ENCODE measurements at regions not wholly inside any gene's neighbourhood (a gene's known extent, or its start where the extent isn't known, plus 50 kb on each side); places are given as distances from the start of the nearest gene placed in this dataset.
"Not testable (repeated sequence)": the region's sequence is repeated elsewhere in the genome, so short reads cannot be mapped to it uniquely, and the experiment has no call there.

- DNase-seq (ENCODE audit: extremely low read depth, low read depth, low spot score), result no peak
These were observed 81.7 kb upstream of the CTAGE1 start for GRCh38 chr18:22499421-22499820.

- no peak for DNase-seq (ENCODE audit: extremely low read depth, low read depth, low spot score)
These were observed 86.1 kb upstream of the CTAGE1 start for GRCh38 chr18:22503803-22504202.

- no peak for DNase-seq (ENCODE audit: extremely low read depth, low read depth, low spot score)
These were observed 86.7 kb upstream of the CTAGE1 start for GRCh38 chr18:22504251-22505030.

GRCh38 chr18:22505141-22505591 lies 87.5 kb upstream of the CTAGE1 start:
- no peak for DNase-seq (ENCODE audit: extremely low read depth, low read depth, low spot score)

GRCh38 chr18:22507055-22507454 lies 89.3 kb upstream of the CTAGE1 start:
- no peak for DNase-seq (ENCODE audit: extremely low read depth, low read depth, low spot score)

GRCh38 chr18:22509423-22509822 lies 91.7 kb upstream of the CTAGE1 start:
- no peak for DNase-seq (ENCODE audit: extremely low read depth, low read depth, low spot score)

GRCh38 chr18:22510697-22511096 lies 93.0 kb upstream of the CTAGE1 start:
- DNase-seq (ENCODE audit: extremely low read depth, low read depth, low spot score), result no peak

- DNase-seq (ENCODE audit: extremely low read depth, low read depth, low spot score), result no peak
These were observed 96.2 kb upstream of the CTAGE1 start for GRCh38 chr18:22513721-22514481.

GRCh38 chr18:22514655-22515054 lies 96.9 kb upstream of the CTAGE1 start:
- DNase-seq (ENCODE audit: extremely low read depth, low read depth, low spot score), result no peak

- DNase-seq (ENCODE audit: extremely low read depth, low read depth, low spot score), result no peak
These were observed 97.5 kb upstream of the CTAGE1 start for GRCh38 chr18:22515250-22515649.

GRCh38 chr18:22517356-22517755 lies 99.6 kb upstream of the CTAGE1 start:
- DNase-seq (ENCODE audit: extremely low read depth, low read depth, low spot score), result no peak

- no peak for DNase-seq (ENCODE audit: extremely low read depth, low read depth, low spot score)
These were observed 103.5 kb upstream of the CTAGE1 start for GRCh38 chr18:22521026-22521707.

- DNase-seq (ENCODE audit: extremely low read depth, low read depth, low spot score), result no peak
These were observed 105.8 kb upstream of the CTAGE1 start for GRCh38 chr18:22523481-22523880.

GRCh38 chr18:22524783-22525182 lies 107.1 kb upstream of the CTAGE1 start:
- no peak for DNase-seq (ENCODE audit: extremely low read depth, low read depth, low spot score)

- no peak for DNase-seq (ENCODE audit: extremely low read depth, low read depth, low spot score)
These were observed 107.6 kb upstream of the CTAGE1 start for GRCh38 chr18:22525313-22525712.

GRCh38 chr18:22525883-22526282 lies 108.2 kb upstream of the CTAGE1 start:
- no peak for DNase-seq (ENCODE audit: extremely low read depth, low read depth, low spot score)

- DNase-seq (ENCODE audit: extremely low read depth, low read depth, low spot score), result no peak
These were observed 110.6 kb upstream of the CTAGE1 start for GRCh38 chr18:22528291-22528690.

- DNase-seq (ENCODE audit: extremely low read depth, low read depth, low spot score), result not testable (repeated sequence)
These were observed 117.0 kb upstream of the CTAGE1 start for GRCh38 chr18:22534706-22535105.

- DNase-seq (ENCODE audit: extremely low read depth, low read depth, low spot score), result no peak
These were observed 118.8 kb upstream of the CTAGE1 start for GRCh38 chr18:22536558-22536957.

GRCh38 chr18:22538426-22538825 lies 120.7 kb upstream of the CTAGE1 start:
- DNase-seq (ENCODE audit: extremely low read depth, low read depth, low spot score), result no peak

- DNase-seq (ENCODE audit: extremely low read depth, low read depth, low spot score), result no peak
These were observed 121.5 kb upstream of the CTAGE1 start for GRCh38 chr18:22539051-22539765.

Data from glomerular endothelial cell (primary cell).